GM18505 (cell line): ENCODE measurements at regions not wholly inside any gene's neighbourhood (a gene's known extent, or its start where the extent isn't known, plus 50 kb on each side); places are given as distances from the start of the nearest gene placed in this dataset.

Experiments used
- ATAC-seq: cut with Tn5 transposase; IDR thresholded peaks from one replicate; pipeline ENCODE4 v1.9.1; 2021; ENCODE audit not compliant: unreplicated experiment
- POLR2A ChIP-seq: IDR thresholded peaks from 4 replicates; pipeline ENCODE4 v1.6.1; 2011; ENCODE audit warnings: borderline replicate concordance; ENCODE audit not compliant: insufficient read depth, insufficient read length; ENCODE audit errors: extremely low read depth

- no peak for ATAC-seq
Measured at GRCh38 chr22:48711031-48711431, 1116.6 kb downstream of the BRD1 start.

DNA sequence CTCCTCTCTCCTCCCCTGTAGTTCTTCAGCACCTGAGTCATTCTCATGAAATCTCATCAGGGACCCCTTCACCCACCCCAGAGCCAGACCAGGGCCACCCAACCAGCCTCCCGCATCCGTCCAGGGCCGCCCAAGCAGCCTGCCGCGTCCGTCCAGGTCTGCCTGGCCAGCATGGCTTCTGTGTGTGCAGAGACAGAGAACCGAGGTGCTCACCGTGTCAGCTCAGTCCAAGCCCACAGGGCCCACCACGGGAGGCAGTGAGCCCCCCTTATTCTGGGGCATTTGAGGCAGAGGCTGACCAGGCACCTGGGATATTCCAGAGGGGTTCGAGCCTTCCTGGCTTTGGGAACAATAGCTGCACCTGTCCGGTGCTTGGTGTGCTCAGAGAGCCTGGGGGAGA lies 1117.3 kb downstream of the BRD1 start:
- no peak for TF ChIP-seq POLR2A
- no peak for ATAC-seq

More at GRCh38 chr22:48711031-48711431, 1116.6 kb downstream of the BRD1 start:
- TF ChIP-seq POLR2A, result no peak

DNA sequence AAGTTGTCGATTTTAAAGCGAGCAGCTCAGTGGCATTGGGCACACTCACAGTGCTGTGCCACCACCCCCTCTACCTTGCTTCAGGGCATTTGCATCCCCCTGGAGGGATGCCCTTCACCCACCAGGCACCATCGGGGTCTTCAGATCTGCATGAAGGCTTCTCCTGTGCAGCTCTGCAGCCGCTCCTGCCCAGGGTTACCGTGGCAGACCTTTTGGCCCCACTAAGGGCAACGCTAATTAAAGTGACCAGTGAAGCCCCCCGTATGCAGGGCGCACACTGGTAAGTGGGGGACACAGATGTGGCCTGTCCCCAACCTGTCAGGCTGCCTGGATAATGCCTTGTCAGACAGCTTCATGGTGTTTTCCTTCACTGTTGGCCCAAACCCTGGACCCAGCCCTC lies 1117.7 kb downstream of the BRD1 start:
- no peak for TF ChIP-seq POLR2A
- ATAC-seq, result no peak

- no peak for TF ChIP-seq POLR2A
- ATAC-seq, result no peak
Measured at GRCh38 chr22:48709453-48709852, 1118.2 kb downstream of the BRD1 start.

DNA sequence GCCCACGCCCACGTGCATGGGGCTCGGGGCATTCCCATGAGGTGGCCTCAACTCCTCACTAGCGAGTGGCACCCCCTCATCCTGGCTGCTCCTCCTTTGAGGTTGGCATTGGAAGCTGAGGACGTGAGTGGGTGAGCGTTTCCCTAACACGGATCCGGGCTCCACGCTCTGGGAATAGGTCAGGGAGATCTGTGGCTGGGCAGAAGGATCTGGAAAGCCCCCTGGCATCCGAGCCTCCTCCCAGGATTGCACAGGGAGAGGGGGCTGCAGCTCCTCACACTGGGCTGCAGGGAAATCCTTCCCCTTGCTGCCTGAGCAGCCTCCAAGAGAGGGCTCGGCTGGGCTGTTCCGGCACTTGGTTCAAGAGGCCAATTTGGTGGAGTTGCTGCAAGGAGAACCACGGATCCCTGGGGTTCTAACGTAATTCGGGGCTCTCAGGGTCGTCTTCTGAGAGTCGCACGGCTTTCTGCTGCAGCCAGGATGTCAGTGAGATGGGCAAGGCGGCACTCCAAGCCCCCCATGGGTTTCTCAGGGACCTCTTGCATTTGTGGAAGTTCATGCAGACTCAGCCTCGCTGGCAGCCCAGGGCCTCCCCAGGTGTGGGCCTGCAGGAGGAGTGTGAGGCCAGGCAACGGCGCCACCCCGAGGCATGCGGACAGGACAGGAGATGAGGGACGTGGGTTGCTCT lies 1119.0 kb downstream of the BRD1 start:
- no peak for TF ChIP-seq POLR2A

GRCh38 chr22:48707763-48708557 lies 1119.7 kb downstream of the BRD1 start:
- no peak for ATAC-seq
- no peak for TF ChIP-seq POLR2A

More for the DNA sequence above, 1119.0 kb downstream of the BRD1 start:
- no peak for ATAC-seq

- no peak for ATAC-seq
- TF ChIP-seq POLR2A, result no peak
Measured at GRCh38 chr22:48706934-48707762, 1120.5 kb downstream of the BRD1 start.

- TF ChIP-seq POLR2A, result no peak
- no peak for ATAC-seq
Measured at GRCh38 chr22:48705917-48706605, 1121.6 kb downstream of the BRD1 start.

DNA sequence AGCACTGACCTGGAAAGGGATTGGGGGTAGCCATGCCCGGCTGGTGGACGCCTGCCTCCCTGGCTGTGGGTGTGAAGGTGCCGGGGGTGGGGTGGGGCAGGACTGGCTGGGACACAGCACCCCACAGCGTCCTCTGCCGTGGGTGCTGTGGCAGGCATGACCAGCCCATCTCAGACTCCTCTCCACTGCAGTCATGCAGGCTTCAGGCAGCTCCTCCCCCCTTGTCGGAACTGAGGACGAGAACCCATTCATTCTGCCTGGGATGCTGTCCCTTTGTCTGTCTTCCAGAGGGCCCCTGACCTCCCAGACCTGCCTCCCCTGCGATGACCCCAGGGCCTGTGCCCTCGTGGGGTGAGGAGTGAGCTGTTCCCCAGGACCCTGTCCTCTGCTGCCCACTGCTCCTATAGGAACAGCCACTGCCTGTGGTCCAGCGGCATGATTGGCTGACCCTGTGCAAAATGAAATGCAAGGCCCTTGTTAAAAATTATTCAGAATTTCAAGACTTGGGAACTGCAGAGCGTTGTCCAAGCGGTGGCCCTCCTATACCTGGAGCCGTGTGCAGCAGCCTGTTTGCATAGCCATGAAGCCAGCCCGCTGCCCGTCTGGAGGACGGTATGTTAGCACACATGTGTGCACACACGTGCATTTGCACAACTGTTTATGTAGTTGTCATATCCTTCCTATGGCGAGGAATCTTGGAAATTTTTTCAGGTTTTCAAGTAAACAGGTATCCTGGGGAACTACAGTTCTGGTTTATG lies 1122.3 kb downstream of the BRD1 start:
- no peak for TF ChIP-seq POLR2A
- no peak for ATAC-seq

GRCh38 chr22:48704335-48704734 lies 1123.3 kb downstream of the BRD1 start:
- ATAC-seq, result no peak

GRCh38 chr22:48703265-48703941 lies 1124.3 kb downstream of the BRD1 start:
- no peak for ATAC-seq
- TF ChIP-seq POLR2A, result no peak

More at GRCh38 chr22:48704335-48704734, 1123.3 kb downstream of the BRD1 start:
- TF ChIP-seq POLR2A, result no peak
